ENCODE measurements at regions not wholly inside any gene's neighbourhood (a gene's known extent, or its start where the extent isn't known, plus 50 kb on each side); places are given as distances from the start of the nearest gene placed in this dataset.

DNA sequence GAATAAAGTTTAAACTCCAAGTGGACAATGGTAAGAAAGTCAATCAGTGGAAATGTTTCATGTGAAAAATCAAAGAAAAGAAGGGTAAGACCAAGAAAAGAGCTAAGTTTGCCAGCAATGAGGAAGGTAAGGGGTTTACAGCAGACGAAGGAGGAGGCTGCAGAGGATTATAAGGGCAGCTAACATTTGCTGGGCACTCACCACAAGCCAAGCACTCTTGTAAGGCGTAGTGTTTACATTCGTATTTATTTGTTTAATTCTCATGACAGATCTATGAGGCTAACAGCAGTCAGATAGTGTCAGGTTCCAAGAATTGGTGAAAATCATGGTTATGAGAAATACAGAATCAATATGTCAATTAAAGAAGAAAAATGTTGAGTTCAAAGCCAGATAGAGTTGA, 75.2 kb upstream of the NGF start:
- no peak for DNase-seq (ENCODE audit: low spot score)

DNA sequence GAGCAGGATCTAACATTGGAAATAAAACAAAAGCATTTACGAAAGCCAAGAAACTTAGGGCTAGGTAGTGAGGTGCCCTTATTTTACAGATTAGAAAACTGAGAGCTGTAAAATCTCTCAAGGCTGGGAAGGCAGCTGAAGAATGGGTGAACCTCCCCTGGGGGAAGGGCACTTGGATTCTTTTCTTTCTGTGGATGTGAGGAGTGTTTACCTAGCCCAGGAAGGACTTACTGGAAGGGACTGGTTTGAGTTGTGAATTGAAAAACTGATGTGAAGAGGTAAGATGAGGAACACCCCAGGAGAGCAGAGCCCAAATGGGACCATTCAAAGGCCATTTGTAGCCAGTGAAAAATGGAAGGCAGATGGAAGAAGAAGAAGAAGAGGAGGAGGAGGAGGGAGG, 74.7 kb upstream of the NGF start:
- no peak for DNase-seq (ENCODE audit: low spot score)

DNA sequence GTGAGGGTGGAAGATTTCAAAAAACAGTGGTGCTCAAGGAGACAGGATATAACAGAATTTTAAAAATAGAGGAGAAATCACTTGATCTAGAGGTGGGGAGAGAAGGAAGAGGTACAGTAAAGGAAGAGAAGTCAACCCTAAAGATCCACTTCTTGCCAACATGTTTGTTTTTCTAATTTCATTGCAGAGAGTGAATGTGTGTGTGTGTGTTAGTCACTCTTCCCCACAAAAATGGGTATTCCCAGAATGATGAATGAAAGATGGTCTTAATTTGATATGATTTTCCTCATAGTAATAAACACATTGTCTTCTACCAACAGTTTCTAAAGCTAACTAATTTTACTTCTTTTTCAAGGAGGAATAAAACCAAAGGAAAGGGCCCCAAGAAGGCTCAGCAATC, 74.2 kb upstream of the NGF start:
- no peak for DNase-seq (ENCODE audit: low spot score)

DNA sequence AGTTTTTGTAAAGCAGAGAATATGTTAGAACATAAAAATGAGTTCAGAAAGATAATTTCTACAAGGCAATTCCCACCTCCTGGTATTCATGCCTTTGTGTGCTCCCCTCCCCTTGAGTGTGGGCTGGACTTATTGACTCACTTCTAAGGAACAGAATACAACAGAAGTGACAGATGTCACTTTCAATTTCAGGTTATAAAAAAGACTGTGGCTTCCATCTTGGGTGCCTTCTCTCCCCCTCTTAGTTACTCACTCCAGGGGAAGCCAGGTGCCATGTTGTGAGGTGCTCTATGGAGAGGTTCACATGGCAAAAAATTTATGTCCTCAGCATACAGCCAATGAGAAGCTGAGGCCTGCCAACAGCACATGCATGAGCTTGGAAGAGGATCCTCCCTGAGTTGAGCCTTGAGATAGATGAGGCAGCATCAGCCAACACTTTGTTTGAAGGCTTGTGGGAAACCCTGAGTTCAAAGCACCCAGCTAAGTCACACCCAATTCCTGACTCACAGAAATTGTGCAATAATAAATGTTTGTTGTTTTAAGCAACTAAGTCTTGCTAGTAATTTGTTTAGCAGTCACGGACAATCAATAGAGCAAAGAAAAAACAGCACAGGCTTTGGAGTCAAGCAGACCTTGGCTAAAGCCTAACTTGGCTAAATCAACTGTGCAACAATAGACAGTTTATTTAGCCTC, 73.5 kb upstream of the NGF start:
- no peak for DNase-seq (ENCODE audit: low spot score)

DNA sequence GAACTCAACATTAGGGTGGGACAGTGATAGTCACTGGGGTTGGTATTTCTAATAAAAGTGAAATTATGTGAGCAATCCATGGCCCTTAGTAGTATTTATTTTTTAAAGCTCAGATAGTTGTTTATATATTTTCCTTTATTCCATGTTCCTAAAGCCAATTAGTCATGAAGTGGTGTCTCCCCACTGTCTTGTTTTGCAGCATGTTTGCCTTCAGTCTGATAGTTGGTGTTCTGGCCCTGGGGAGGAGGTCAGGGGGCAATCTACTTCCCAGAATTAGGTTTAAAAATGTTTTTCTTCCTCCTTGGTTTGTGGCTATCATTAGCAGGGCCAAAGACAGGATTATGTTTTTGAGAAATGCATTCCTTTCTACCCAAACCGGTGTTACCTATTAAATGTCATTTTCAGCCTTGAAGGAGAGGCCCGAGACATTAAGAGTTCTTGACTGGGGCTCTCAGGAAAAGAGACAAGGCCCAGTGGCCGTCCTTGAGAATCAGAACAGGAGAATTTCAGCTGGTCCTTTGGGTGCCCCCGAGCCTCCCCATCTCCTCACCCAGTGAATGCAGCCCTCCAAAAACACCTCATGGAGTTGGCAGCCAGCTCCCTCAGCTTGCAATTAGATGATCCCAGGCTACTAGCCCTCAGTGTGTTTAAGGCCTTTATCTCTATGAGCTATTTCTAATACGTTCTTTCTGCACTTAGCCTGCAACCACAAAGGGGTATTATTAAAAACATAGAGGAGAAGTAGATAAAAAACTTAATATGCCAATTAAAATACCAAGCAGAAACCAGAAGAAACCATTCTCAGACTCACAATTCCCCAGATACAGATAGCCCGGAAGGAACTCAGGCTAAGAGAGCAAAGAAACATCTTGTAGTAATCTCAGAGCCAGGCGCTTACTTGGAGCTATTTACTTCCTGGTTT, 71.3 kb upstream of the NGF start:
- DNase-seq (ENCODE audit: low spot score) = no peak

DNA sequence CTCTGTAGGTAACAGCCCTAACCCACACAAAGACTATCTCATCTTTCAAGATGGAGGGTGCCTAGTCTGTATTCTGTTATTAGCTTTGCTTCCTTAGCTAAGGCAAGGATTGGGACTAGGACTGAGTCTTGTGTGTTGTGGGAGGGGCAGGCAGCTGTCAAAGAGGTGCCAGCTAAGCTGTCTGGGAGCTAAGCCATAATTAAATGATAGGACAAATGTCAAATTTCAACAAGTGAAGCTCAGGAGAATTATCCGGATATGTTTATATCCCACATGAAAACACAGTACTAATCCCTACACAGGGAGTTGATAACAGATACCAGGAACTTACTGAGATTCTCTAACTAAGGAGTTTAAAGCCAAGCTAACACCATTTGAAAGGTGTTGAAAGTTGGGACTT, 70.5 kb upstream of the NGF start:
- DNase-seq (ENCODE audit: low spot score) = no peak

DNA sequence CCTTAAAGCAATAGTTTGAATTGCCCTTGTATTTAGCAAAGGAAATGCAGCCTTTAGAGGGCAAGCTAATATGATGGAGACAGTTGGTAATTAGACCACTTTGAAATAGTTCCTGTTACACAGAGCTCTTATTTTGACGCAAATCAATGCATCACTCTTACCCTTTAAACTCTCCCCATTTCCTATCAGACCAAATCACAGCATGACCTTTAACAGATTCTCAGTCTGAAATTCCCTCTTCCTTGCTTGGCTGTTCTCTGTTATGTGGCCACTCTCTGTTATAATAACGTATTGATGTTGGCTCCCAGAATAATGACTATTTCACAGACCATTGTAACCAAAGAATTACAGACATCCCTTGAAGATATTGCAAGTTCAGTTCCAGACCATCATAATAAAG, 66.9 kb upstream of the NGF start:
- DNase-seq (ENCODE audit: low spot score) = no peak

DNA sequence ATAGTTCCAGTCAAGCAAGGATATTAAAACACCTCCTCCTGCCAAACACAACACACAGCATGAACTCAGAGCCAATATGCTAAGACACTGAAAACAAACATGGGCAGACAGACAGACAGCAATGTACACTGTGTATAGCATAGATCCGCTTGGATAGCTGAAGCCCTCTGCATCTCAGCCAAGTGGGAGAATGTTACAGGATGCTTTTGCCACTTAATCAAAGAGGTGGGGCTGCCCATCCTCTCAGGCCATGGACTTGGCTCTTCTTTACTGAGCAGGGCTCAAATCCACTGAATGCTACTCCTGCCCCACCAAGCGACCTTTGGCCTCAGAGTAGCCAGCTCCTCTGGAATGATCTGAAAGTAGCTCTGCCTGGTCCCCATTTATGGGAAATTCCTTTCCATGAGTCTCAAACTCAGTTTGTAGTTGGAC, 64.7 kb upstream of the NGF start:
- DNase-seq (ENCODE audit: low spot score) = no peak

DNA sequence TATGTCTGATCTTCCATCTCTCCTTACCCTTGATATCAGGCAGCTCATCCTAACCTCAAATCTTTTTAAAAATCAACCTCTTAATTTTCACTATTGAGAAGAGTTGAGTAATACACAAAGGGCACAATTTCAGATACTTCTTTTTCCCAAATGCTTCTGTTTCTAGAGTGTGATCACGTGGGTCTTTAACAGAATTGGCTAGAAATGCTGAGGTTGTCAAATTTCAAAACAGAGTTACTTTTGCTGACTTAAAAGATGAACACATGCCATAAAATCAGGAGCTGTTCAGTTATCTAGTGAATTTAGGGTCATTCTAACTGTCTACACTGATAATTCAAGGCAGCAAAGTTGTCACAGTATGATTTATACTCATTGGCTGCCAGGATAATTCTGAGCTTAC, 63.6 kb upstream of the NGF start:
- DNase-seq (ENCODE audit: low spot score) = no peak

DNA sequence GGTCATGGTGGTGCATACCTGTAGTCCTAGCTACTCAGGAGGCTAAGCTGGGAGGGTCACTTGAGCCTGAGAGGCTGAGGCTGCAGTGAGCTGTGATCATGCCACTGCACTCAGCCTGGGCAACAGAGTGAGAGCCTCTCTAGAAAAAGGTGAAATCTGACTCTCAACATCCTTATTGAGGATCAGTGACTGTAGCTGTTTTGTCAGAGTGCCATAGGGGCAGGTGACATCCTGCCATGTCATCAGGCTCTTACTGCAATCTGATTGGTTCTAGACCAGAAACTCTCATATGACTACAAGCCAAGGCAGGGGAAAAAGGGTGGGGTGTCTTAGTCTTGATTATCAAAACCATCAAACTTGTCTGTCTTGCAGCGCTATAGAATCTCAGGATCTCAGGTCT, 62.8 kb upstream of the NGF start:
- DNase-seq (ENCODE audit: low spot score) = no peak

DNA sequence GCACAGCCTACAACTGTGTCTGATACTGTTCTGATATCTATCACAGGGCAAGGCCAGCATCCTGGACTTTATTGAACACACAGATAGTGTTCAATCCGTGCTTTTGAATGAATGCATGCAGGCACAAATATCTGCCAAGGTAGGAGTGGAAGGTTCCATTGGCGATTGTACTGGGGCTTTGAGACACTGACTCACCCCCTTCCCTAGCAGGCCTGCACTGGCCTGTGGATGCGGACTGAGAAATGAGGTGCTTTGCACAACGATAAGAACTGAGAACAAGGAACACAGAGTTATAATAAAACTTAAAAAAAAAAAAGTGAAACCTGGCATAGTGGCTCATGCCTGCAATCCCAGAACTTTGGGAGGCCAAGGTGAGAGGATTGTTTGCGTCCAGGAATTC, 62.4 kb upstream of the NGF start:
- DNase-seq (ENCODE audit: low spot score) = no peak

DNA sequence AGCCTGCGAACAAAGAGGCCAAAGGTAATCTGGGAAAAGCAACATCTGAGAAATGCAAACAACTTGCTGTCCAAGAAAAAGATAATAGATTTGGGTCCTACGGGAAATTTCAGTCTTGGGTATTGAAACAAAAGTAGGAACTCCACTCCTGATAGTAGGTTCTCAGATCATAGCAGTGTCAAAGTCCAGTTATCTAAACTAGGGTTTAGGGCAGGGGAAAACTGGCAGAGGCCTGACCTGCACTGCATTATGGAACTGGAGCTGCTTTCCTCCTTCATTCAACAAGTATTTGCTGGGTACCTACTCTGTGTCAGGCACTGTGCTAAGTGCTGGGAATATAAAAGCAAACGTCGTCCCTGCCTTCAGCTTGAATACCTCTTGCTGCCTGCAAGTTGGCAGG, 60.7 kb upstream of the NGF start:
- DNase-seq (ENCODE audit: low spot score) = no peak

Data from globus pallidus (tissue), 1 donor.